Stomach (tissue), 4 donors: ENCODE measurements at regions not wholly inside any gene's neighbourhood (a gene's known extent, or its start where the extent isn't known, plus 50 kb on each side); places are given as distances from the start of the nearest gene placed in this dataset.

ENCODE experiments used
- POLR2A ChIP-seq, 4 donors: fragments of 450-650 bp; IDR thresholded peaks; one replicate each; pipeline ENCODE4 v1.6.1; 2016; ENCODE audit warnings: antibody characterized with exemption in 4 of 4, control low read depth in 2 of 4, mild to moderate bottlenecking in 1 of 4, moderate library complexity in 1 of 4
- TF ChIP-seq, protein P1 (sequence below), 7 experiments: fragments of 450-650 bp in 4 of 7; fragments of 200-600 bp in 3 of 7; sonication (generic) in 3 of 7; IDR thresholded peaks; one replicate each; pipeline ENCODE4 v1.5.1; 2016 to 2019; ENCODE audit warnings: antibody characterized with exemption in 7 of 7, control low read depth in 2 of 7, mild to moderate bottlenecking in 1 of 7

- no peak for TF ChIP-seq POLR2A (IDR thresholded peaks at IDR 0.05)
- TF ChIP-seq, protein P1, sequence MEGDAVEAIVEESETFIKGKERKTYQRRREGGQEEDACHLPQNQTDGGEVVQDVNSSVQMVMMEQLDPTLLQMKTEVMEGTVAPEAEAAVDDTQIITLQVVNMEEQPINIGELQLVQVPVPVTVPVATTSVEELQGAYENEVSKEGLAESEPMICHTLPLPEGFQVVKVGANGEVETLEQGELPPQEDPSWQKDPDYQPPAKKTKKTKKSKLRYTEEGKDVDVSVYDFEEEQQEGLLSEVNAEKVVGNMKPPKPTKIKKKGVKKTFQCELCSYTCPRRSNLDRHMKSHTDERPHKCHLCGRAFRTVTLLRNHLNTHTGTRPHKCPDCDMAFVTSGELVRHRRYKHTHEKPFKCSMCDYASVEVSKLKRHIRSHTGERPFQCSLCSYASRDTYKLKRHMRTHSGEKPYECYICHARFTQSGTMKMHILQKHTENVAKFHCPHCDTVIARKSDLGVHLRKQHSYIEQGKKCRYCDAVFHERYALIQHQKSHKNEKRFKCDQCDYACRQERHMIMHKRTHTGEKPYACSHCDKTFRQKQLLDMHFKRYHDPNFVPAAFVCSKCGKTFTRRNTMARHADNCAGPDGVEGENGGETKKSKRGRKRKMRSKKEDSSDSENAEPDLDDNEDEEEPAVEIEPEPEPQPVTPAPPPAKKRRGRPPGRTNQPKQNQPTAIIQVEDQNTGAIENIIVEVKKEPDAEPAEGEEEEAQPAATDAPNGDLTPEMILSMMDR (IDR thresholded peaks at IDR 0.05) = no peak
Measured at GRCh38 chr4:63029380-63029779, 1379.9 kb downstream of the TECRL start.
